ENCODE measurements at regions not wholly inside any gene's neighbourhood (a gene's known extent, or its start where the extent isn't known, plus 50 kb on each side); places are given as distances from the start of the nearest gene placed in this dataset.
"Not testable (repeated sequence)": the region's sequence is repeated elsewhere in the genome, so short reads cannot be mapped to it uniquely, and the experiment has no call there.

GRCh38 chr12:59070322-59070933 lies 150.1 kb upstream of the LRIG3 start:
- Histone ChIP-seq H3K4me1 (ENCODE audit: control insufficient read depth, insufficient read depth, low read length) (peaks cover 6% of the 10 kb centered on the region), H3K9ac (ENCODE audit: low read length) (no peak overlapping the region), H3K4me3 (ENCODE audit: low read length) (no peak overlapping the region), H3K36me3 (ENCODE audit: control insufficient read depth, insufficient read depth, low read length, severe bottlenecking) (no peaks in the 10 kb centered on the region), H3K27me3 (replicated peaks; ENCODE audit: control insufficient read depth, insufficient read depth, low read length) (no peaks in the 10 kb centered on the region), H3K9me3 (ENCODE audit: control insufficient read depth, low read length) (no peaks in the 10 kb centered on the region)
- peak; percentile 19 for DNase-seq (ENCODE audit: low read depth)

- Histone ChIP-seq H3K4me1 (ENCODE audit: control insufficient read depth, insufficient read depth, low read length) (peaks cover 6% of the 10 kb centered on the region), H3K27me3 (replicated peaks; ENCODE audit: control insufficient read depth, insufficient read depth, low read length) (no peaks in the 10 kb centered on the region), H3K9ac (ENCODE audit: low read length) (no peak overlapping the region), H3K4me3 (ENCODE audit: low read length) (no peak overlapping the region), H3K9me3 (ENCODE audit: control insufficient read depth, low read length) (no peaks in the 10 kb centered on the region), H3K36me3 (ENCODE audit: control insufficient read depth, insufficient read depth, low read length, severe bottlenecking) (no peaks in the 10 kb centered on the region)
- no peak for DNase-seq (ENCODE audit: low read depth)
Measured at GRCh38 chr12:59069516-59069915, 149.2 kb upstream of the LRIG3 start.

- Histone ChIP-seq H3K36me3 (ENCODE audit: control insufficient read depth, insufficient read depth, low read length, severe bottlenecking) (no peaks in the 10 kb centered on the region), H3K9ac (ENCODE audit: low read length) (no peak overlapping the region), H3K27me3 (replicated peaks; ENCODE audit: control insufficient read depth, insufficient read depth, low read length) (no peaks in the 10 kb centered on the region), H3K9me3 (ENCODE audit: control insufficient read depth, low read length) (no peaks in the 10 kb centered on the region), H3K4me3 (ENCODE audit: low read length) (no peak overlapping the region), H3K4me1 (ENCODE audit: control insufficient read depth, insufficient read depth, low read length) (peaks cover 6% of the 10 kb centered on the region)
- no peak for DNase-seq (ENCODE audit: low read depth)
Measured at GRCh38 chr12:59068436-59068835, 148.1 kb upstream of the LRIG3 start.

DNA sequence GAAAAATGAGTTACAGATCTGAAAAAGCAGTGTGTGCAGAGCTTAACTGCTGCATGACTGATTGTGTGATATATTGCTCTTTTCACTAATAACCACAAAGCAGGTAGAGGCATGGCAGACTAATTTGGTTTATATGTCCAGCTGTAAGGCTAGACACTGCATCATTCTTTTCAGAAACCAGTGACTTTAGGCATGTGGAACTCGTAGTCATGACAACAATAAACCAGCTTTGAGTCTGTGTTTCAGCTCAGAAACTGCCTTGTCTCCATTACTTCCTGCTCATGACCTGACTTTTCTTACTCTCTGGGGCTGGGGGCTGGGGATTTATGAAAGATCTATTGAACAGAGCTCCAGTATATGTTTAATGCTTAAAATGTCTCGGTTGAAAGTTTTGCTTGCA lies 146.8 kb upstream of the LRIG3 start:
- no peak overlapping the region for H3K4me3 ChIP-seq (ENCODE audit: low read length)
- no peaks in the 10 kb centered on the region for H3K36me3 ChIP-seq (ENCODE audit: control insufficient read depth, insufficient read depth, low read length, severe bottlenecking)
- no peak overlapping the region for H3K9ac ChIP-seq (ENCODE audit: low read length)
- H3K27me3 ChIP-seq (replicated peaks; ENCODE audit: control insufficient read depth, insufficient read depth, low read length) = no peaks in the 10 kb centered on the region
- DNase-seq (ENCODE audit: low read depth) = peak; percentile 68
- peaks cover 6% of the 10 kb centered on the region for H3K4me1 ChIP-seq (ENCODE audit: control insufficient read depth, insufficient read depth, low read length)
- no peaks in the 10 kb centered on the region for H3K9me3 ChIP-seq (ENCODE audit: control insufficient read depth, low read length)

DNA sequence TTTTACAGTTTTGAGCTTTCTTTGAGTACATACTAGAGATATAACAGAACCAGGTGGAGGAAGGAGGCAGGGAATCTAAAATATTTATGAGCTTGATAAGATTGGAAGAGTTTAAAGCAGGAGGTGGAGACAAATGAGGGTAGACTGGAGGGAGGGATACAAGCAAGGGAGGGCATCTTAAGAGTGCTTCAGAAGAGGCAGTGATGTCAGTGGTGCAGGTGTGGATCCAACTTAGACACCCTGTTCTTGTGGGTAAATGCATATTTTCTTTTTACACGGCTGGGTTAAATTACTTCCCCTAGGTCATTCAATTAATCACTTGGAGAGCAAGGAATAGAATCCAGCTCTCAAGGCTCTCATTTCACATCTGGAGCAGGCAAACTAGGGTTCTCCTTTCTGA lies 146.1 kb upstream of the LRIG3 start:
- peaks cover 6% of the 10 kb centered on the region for H3K4me1 ChIP-seq (ENCODE audit: control insufficient read depth, insufficient read depth, low read length)
- H3K9ac ChIP-seq (ENCODE audit: low read length) = no peak overlapping the region
- no peak overlapping the region for H3K4me3 ChIP-seq (ENCODE audit: low read length)
- H3K9me3 ChIP-seq (ENCODE audit: control insufficient read depth, low read length) = no peaks in the 10 kb centered on the region
- no peak for DNase-seq (ENCODE audit: low read depth)
- no peaks in the 10 kb centered on the region for H3K27me3 ChIP-seq (replicated peaks; ENCODE audit: control insufficient read depth, insufficient read depth, low read length)
- H3K36me3 ChIP-seq (ENCODE audit: control insufficient read depth, insufficient read depth, low read length, severe bottlenecking) = no peaks in the 10 kb centered on the region

DNA sequence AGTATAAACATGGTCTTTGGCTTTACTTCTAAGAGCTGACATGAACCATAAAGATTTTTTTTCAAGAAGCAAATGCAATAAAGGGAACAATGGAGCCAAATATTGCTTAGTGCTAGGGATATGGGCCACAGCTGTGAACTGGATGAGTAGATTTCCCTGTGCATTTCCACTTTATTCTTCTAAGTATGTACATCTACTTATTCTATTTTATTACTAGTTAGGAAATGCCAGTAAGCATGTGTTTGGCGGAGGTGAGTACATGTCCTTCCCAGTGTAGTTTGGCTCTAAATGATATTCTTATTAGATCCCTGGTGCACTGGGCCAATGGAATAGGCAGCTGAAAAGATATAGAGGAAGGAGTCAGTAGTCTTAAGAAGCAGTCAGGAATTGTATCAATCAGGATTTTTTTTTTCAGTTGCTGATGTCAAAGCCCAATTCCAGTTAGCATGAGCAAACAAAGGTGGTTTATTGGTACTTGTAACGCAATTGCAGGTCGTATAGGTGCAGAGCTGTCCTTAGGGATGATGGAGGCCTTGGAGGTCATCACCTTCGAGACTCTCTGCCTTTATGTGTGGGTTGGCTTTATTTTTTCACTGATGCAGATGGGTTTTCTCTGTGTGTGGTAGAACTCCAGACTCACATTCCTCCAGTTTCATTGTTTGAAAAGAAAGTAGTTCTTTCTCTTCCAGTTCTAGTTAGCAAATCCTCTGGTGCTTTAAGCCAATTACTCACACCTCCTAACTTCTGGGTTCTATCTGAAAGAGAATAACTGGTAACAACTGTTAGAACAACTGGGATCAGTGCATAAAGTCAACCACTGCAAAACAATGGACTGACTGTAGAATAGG lies 139.0 kb upstream of the LRIG3 start:
- H3K4me3 ChIP-seq (ENCODE audit: low read length) = no peak overlapping the region
- no peaks in the 10 kb centered on the region for H3K36me3 ChIP-seq (ENCODE audit: control insufficient read depth, insufficient read depth, low read length, severe bottlenecking)
- H3K4me1 ChIP-seq (ENCODE audit: control insufficient read depth, insufficient read depth, low read length) = peaks cover 9% of the 10 kb centered on the region
- H3K9me3 ChIP-seq (ENCODE audit: control insufficient read depth, low read length) = no peaks in the 10 kb centered on the region
- DNase-seq (ENCODE audit: low read depth) = no peak
- no peak overlapping the region for H3K9ac ChIP-seq (ENCODE audit: low read length)
- no peaks in the 10 kb centered on the region for H3K27me3 ChIP-seq (replicated peaks; ENCODE audit: control insufficient read depth, insufficient read depth, low read length)

GRCh38 chr12:59056966-59057365 lies 136.7 kb upstream of the LRIG3 start:
- no peak for DNase-seq (ENCODE audit: low read depth)
- H3K9ac ChIP-seq (ENCODE audit: low read length) = no peak overlapping the region
- H3K4me3 ChIP-seq (ENCODE audit: low read length) = no peak overlapping the region
- H3K27me3 ChIP-seq (replicated peaks; ENCODE audit: control insufficient read depth, insufficient read depth, low read length) = no peaks in the 10 kb centered on the region
- H3K9me3 ChIP-seq (ENCODE audit: control insufficient read depth, low read length) = no peaks in the 10 kb centered on the region
- H3K4me1 ChIP-seq (ENCODE audit: control insufficient read depth, insufficient read depth, low read length) = peaks cover 9% of the 10 kb centered on the region
- no peaks in the 10 kb centered on the region for H3K36me3 ChIP-seq (ENCODE audit: control insufficient read depth, insufficient read depth, low read length, severe bottlenecking)

DNA sequence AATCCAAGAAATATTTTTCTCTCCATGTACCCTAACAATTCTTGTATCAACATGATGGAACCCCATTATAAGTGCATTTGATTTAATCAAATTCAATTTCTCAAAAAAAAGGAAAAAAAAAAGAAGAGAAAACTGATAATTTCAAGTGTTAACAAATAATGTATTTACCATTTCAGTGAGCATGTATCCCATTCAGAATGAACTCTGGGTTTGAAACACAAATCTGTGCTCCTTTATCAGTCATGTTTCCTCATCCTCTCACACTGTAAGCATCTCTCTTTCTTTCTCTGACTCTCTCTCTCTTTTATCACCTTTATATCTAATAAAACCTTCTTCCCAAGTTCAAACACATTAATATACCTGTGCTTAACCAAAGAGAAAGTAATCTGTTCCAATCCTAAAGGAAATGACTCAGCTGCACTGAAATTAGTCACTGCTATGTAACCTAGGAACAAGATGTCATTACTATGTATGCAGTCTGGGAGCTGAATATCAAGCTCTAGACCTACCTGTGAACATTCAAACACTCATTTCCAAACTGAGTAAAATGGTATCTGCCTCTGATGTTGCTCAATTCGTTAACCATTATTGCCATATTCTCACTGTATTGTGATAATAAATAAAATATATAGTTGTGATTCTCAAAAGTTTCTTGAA lies 135.0 kb upstream of the LRIG3 start:
- no peaks in the 10 kb centered on the region for H3K9me3 ChIP-seq (ENCODE audit: control insufficient read depth, low read length)
- H3K4me1 ChIP-seq (ENCODE audit: control insufficient read depth, insufficient read depth, low read length) = peaks cover 9% of the 10 kb centered on the region
- DNase-seq (ENCODE audit: low read depth) = peak; percentile 50
- no peaks in the 10 kb centered on the region for H3K36me3 ChIP-seq (ENCODE audit: control insufficient read depth, insufficient read depth, low read length, severe bottlenecking)
- no peaks in the 10 kb centered on the region for H3K27me3 ChIP-seq (replicated peaks; ENCODE audit: control insufficient read depth, insufficient read depth, low read length)
- H3K9ac ChIP-seq (ENCODE audit: low read length) = no peak overlapping the region
- H3K4me3 ChIP-seq (ENCODE audit: low read length) = no peak overlapping the region

- not testable (repeated sequence) for DNase-seq (ENCODE audit: low read depth); H3K4me3 ChIP-seq (ENCODE audit: low read length); H3K4me1 ChIP-seq (ENCODE audit: control insufficient read depth, insufficient read depth, low read length); H3K27me3 ChIP-seq (replicated peaks; ENCODE audit: control insufficient read depth, insufficient read depth, low read length); H3K9ac ChIP-seq (ENCODE audit: low read length); H3K36me3 ChIP-seq (ENCODE audit: control insufficient read depth, insufficient read depth, low read length, severe bottlenecking); H3K9me3 ChIP-seq (ENCODE audit: control insufficient read depth, low read length)
Measured at GRCh38 chr12:59053266-59053899, 133.1 kb upstream of the LRIG3 start.

- Histone ChIP-seq H3K4me1 (ENCODE audit: control insufficient read depth, insufficient read depth, low read length) (peaks cover 11% of the 10 kb centered on the region), H3K36me3 (ENCODE audit: control insufficient read depth, insufficient read depth, low read length, severe bottlenecking) (no peaks in the 10 kb centered on the region), H3K9ac (ENCODE audit: low read length) (no peak overlapping the region), H3K4me3 (ENCODE audit: low read length) (no peak overlapping the region), H3K9me3 (ENCODE audit: control insufficient read depth, low read length) (no peaks in the 10 kb centered on the region), H3K27me3 (replicated peaks; ENCODE audit: control insufficient read depth, insufficient read depth, low read length) (no peaks in the 10 kb centered on the region)
- DNase-seq (ENCODE audit: low read depth) = no peak
Measured at GRCh38 chr12:59046763-59047534, 126.6 kb upstream of the LRIG3 start.

Measured in adipocyte (in vitro differentiated cells).